Fibroblast of peridontal ligament (primary cell): ENCODE measurements at regions not wholly inside any gene's neighbourhood (a gene's known extent, or its start where the extent isn't known, plus 50 kb on each side); places are given as distances from the start of the nearest gene placed in this dataset.

Experiments
- DNase-seq: peaks from one replicate; pipeline ENCODE4 v3.0.0-alpha.2; 2010; ENCODE audit errors: extremely low read depth

DNA sequence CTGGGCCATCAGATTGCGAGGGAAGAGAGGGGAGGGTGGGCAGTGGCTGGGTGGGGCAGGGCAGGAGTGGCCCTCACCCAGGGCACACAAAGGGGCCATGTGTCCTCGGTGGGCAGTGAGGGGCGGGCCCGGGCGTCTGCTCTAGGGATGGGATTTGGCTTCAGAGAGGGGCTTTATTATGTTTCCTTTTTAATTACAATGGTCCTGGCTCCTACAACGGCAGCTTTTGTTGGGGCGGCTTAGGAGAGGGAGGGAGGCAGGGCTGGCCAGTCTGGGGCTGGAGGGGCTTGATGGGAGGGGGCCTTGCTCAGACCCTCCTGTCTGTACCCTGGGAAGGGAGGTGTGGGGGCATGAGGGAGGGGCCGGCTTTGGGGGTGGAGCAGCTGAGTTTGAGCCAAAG lies 102.8 kb upstream of the WNT4 start:
- DNase-seq, result no peak

DNA sequence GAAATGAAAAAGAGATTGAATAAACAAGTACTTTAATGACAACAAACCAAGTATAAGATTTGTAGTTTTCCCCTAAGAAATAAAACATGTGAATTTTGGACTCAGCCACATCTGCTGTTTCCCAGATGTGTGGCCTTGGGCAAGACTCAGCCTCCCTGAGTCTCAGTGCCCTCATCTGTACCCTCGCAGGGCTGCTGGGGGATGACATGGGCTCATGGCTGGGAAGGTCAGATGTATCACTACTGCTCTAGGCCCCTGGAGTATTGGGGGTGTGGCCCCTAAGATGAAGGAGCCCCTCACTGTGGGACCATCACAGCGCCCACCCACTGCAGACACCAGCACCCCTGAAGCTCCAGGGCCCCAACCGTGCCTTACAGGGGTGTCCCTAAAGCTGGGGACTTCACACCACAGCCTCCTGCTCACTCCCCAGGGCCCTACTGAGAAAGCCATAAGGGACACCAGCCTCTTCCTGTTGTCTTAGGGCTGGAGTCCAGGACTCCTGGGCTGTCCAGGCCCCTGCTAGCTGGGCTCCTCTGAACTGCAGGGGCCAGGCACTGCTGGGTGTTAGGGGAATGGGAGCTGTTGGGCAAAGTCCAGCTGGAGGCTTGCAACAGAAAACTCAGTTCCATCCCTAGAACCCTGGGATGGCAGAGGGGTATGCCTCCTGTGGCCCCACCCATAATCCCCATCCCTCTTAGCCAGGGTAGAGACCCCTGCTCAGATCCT lies 104.0 kb upstream of the WNT4 start:
- DNase-seq, result no peak

- DNase-seq, result no peak
Measured at GRCh38 chr1:22247527-22248245, 104.8 kb upstream of the WNT4 start.

- no peak for DNase-seq
Measured at GRCh38 chr1:22248746-22249145, 105.8 kb upstream of the WNT4 start.

DNA sequence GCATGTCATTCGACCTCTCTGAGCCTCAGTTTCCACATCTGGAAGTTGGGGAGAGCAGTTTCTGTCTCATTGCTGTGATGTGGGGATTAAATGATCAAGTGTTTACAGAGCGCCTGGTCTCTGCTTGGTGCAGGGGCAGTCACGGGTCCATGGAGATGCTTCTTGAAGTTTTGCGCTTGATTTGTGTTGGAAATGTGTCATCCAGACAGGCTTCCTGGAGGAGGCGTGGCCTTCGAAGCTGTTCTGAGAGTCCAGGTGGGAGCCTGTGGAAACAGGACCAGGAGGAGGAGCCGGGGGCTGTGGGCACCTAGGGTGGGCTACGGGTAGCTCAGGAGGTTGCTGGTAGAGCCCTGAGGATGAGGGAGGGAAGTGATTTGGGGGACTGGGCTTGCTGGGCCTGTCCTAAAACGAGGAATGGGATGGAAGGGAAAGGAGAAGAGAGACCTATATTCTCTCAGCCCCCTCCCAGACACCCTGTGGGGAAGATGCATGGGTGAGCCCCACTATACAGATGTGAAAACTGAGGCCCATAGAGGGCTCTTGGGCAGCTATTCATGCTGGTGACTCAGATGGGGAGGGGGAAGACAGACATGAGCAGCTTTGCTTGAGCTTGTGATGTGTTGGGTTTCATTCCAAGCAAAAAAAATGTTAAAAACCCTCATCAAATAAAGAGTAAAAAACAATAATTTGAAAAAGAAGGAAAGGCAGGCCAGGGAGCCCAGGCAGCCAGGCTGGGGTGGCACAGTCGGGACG lies 107.2 kb upstream of the WNT4 start:
- no peak for DNase-seq

GRCh38 chr1:22250724-22251123 lies 107.8 kb upstream of the WNT4 start:
- DNase-seq, result no peak

GRCh38 chr1:22252251-22252650 lies 109.4 kb upstream of the WNT4 start:
- no peak for DNase-seq

- DNase-seq, result no peak
Measured at GRCh38 chr1:22253012-22253790, 110.3 kb upstream of the WNT4 start.

DNA sequence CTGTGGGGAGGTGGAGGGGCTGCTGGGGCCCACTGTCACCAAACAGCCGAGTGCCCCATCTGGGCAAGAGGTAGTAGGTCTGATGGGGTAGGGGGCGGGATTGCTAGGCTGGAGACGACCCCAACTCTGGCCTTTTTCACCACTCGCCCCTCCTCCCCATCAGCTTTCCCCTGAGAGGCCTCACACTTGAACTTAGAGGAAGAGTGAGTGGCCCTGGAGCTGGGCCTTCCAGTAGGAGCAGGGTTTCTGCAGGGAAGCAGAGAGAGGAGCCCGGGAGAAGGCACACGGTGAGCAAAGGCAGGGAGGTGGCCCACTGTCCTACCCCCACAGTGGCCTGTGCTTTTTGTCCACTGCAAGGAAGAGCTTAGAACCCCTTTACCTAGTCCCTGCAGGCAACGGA lies 111.9 kb upstream of the WNT4 start:
- no peak for DNase-seq

- no peak for DNase-seq
Measured at GRCh38 chr1:22255341-22256212, 112.7 kb upstream of the WNT4 start.

- DNase-seq, result no peak
Measured at GRCh38 chr1:22256213-22256512, 113.3 kb upstream of the WNT4 start.

- DNase-seq, result no peak
Measured at GRCh38 chr1:22257290-22258275, 114.7 kb upstream of the WNT4 start.

- DNase-seq, result no peak
Measured at GRCh38 chr1:22258698-22259097, 115.8 kb upstream of the WNT4 start.

GRCh38 chr1:22259551-22260282 lies 116.8 kb upstream of the WNT4 start:
- DNase-seq, result no peak

DNA sequence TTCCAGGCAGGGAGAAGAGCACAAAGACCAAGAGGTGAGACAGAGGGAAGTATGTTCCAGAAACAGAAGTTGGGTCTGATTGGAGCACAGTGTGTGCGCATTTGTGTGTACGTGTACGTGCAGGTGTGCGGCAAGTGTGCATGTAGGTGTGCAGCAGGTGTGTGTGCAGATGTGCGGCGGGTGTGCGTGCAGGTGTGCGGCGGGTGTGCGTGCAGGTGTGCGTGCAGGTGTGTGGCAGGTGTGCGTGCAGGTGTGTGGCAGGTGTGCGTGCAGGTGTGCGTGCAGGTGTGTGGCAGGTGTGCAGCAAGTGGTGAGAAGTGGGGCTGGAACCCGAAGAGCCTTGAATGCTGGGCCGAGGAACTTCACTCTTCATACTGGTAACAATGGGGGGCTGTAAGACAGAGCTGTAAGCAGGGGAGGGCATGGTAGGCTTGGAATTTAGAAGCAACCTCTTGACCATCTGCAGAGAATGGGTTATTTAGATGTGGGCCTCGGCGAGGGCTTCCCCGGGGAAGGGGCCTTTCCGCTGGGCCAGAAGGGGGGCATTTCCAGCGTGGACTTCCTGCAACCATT lies 118.0 kb upstream of the WNT4 start:
- DNase-seq, result no peak

DNA sequence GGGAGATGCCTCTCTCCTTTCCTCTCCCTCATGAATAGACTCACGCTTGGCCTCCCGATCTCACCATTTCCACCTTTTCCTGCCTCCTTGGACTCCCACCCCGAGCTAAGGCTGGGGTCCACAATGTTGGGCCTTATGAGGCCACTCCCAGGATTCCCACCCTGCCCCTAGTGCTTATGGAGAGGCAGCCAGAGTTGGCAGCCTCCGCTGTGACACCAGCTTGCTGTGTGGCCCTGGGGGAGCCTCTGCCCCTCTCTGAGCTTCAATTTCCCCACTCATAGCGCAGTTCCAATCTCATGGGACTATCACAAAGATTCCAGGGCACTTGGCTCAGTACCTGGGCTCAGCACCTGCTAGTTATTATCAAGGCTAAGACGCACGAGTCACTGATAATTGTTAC lies 118.7 kb upstream of the WNT4 start:
- DNase-seq, result no peak

GRCh38 chr1:22262583-22262982 lies 119.7 kb upstream of the WNT4 start:
- no peak for DNase-seq

DNA sequence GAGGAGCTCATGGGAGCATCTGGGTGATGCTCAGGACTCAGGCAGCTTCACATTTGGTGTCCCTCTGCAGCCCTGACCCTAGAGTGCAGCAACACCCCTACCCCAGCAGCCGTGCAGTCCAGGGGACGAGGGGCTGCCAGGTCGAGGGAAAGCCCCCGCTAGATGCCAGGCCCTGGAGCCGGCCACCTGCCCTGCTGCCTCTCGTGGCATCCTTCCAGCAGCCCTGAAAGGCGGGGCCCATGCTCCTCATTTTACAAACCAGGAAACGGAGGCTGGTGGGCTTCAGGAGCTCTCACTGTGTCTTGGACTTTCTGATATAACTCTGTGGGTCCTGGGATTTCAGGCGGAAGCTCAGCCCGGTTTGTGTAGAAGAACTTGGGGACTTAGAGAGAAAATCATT lies 120.5 kb upstream of the WNT4 start:
- no peak for DNase-seq
